NCI-H2196 treated with DMSO at 0.1 percent for 48 hours (cell line): ENCODE measurements at regions not wholly inside any gene's neighbourhood (a gene's known extent, or its start where the extent isn't known, plus 50 kb on each side); places are given as distances from the start of the nearest gene placed in this dataset.
"Not testable (repeated sequence)": the region's sequence is repeated elsewhere in the genome, so short reads cannot be mapped to it uniquely, and the experiment has no call there.

Experiments
- DNase-seq: peaks from one replicate; lab custom pipeline; 2025; ENCODE audit not compliant: unreplicated experiment; lab: John Stamatoyannopoulos, UW

DNA sequence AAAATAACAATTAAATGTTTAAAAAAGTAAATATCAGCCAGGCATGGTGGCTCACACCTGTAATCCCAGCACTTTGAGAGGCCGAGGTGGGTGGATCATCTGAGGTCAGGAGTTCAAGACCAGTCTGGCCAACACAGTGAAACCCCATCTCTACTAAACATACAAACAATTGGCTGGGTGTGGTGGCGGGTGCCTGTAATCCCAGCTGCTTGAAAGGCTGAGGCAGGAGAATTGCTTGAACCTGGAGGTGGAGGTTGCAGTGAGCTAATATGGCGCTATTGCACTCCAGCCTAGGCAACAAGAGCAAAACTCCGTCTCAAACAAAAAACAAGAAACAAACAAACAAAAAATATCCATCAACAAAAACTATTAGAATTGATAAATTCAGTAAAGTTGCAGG, 77.5 kb downstream of the SNX5 start:
- DNase-seq: not testable (repeated sequence)

DNA sequence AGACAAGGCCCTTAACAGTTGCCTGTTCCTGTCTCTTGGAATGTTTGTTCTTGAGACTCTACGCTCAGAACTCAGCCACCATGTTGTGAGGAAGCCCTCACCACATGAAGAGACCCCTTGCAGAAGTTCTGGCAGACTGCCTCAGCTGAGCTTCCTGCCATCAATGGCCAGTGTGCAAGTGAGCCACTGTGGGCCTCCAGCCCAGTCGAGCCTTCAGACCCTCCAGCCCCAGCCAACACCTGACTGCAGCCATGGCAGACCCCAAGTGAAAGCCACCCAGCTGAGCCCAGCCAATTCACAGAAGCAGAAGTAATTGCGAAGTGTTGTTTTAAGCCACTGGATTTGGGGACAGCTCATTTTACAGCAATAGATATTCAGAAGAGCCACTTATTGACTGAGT, 78.3 kb downstream of the SNX5 start:
- no peak for DNase-seq

DNA sequence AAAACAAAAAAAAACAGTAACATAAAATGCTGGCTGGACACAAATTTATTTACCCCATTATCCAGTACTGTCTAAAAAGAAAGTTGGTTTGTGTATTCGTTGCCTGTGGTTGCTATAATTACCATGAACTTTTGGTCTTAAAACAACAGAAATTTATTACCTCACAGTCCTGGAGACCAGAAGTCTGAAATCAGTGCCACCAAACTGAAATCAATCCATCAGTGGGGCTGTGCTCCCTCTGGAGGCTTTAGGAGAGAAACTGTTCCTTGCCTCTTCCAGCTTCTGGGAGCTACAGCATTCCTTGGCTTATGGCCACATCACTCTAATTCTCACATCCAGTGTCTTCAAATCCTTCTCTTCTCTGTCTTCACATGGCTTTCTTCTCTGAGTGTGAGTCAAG, 79.4 kb downstream of the SNX5 start:
- DNase-seq: no peak

DNA sequence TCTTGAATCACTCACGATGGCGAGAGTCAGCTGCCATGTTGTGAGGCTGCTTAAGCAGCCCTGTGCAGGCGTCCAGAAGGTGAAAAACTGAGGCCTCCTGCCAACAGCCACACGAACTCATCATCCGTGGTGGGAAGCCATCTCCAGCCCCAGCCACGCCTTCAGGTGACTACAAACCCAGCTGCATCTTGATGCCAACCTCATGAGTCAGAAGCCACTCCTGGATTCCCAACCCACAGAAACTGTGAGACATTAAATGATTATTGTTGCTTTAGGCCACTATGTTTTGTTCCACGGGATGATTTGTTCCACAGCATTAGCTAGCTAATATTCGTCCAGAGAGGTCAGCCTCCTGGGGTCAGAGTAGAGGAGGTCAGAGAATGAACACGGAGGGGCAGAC, 80.5 kb downstream of the SNX5 start:
- DNase-seq: no peak

DNA sequence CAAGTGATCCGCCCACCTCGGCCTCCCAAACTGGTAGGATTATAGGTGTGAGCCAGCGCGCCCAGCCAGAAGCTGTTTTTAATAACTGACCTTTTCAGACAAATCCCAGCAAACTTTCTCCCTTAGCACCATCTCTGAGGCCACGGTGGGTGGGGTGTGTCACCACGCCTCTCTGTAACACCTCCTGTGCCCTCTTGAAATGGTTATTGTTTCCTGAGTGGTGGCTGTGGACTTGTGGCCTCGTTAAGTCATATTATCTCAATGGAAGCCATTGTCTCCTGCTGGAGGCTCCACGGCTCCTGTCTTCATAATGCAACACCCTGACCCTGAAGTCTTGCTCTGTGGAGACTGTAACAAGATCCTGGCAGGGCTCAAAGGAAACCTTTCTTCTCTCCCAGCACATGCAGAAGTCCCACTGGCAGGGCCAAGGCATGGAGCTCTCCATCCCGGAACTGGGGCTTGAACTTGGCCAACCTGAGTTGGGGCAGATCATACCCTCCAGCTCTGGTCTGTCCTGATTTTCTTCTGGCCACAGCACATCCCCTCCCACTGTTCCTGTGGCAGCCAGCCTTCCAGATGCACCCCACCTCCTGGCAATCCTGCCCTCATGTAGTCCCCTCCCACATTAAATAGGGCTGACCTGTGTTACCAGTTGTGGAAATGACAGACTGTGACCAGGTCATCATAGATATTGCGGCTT, 81.1 kb downstream of the SNX5 start:
- DNase-seq: no peak

DNA sequence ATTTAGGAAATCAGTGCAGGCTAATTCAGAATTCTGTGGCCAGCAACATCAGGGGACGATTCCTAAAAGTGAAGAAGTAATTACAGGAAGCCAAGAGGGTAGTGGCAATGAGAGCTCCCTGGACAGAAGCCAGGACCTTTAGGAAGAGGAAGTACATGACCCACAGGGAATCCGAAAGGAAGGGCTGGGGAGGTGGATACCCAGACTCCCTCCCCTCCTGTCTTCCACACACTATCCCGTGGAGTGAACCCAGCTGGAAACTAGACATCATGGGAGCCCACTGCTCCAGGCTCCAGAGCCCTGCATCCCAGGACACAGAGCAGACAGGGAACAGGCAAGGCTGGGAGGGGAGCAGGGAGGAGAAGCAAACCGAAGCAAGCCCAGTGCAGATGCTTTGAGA, 83.0 kb downstream of the SNX5 start:
- DNase-seq: no peak

DNA sequence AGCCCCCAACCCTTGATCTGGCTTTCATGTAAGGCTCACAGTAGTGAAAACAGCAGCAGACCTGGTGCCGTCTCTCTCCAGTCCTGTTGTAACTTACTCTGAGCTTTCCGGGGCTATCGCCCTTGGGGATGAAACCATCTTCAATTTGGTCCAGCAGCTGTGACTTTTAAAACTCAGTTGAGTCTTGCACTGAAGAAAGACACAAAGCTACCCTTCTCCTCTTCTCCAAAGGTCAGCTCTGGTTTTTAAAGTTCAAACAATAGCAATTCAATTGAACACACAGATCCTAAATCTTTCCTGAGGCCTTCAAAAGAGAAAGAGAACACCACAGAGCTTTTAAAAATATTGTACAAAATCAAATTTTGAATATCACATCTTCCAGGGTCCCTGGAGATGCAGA, 83.5 kb downstream of the SNX5 start:
- DNase-seq: no peak

DNA sequence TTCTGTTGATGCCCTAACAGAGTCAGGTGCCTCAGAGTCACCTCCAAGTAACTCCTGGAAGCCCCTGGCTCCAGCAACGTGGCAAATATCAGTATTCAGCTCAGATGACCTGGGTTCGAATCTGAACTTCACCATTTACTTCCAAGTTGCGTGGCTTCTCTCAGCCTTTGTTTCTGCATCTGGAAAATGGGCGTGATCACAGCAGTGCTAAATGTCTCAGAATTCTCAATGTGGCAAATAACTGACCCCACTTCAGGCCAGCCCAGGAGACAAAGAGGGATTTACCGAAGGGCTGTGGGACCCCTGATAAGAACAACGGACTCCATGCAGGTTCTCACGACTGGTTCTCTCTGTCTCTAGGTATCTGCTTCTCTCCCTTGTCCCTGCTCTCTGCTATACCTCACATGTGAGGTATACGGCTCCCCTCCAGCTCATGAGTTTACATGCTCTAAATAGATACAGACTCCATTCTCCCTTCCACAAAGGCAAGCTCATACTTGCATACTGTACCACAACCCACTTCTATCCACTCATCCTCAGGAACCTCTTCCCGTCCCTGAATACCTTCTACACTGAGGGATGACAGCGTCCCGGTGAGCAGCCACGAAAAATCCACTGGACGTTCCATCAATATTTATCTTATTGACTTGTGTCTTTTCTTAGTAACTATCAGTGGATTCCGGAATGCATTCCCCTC, 84.1 kb downstream of the SNX5 start:
- no peak for DNase-seq

DNA sequence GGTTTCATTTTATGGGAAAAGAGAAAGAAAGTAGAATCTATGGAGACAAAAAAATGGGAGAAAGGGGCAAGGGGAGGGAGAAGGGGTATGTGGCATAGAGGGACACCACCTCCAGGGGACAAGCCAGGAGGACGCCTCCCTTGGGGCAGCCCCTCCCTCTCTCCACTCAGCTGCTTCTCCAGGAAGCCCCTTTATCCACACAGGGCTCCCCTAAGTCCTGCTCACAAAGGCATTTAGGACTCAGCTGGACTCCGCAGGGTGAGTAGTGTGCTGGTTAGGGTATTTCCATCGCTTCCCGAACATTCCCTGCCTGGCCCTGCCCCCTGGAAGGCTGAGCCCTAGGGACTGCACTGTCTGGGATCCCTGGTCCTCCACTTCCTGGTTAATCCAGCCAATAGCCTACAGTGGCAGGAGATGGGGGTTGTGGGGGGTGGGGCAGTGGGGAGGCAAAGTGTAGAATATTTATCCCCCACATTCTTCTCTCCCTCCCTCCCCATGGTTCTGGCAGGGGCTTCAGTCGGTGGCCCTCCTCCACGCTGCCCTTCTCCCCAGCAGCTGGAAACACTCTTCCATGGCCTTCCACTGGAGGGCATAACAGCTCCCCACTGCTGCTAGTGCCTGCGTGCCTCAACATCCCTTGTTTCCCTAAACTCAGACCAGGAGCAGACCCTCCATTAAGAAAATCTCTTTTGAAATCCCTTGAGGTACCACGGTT, 84.8 kb downstream of the SNX5 start:
- DNase-seq: no peak

DNA sequence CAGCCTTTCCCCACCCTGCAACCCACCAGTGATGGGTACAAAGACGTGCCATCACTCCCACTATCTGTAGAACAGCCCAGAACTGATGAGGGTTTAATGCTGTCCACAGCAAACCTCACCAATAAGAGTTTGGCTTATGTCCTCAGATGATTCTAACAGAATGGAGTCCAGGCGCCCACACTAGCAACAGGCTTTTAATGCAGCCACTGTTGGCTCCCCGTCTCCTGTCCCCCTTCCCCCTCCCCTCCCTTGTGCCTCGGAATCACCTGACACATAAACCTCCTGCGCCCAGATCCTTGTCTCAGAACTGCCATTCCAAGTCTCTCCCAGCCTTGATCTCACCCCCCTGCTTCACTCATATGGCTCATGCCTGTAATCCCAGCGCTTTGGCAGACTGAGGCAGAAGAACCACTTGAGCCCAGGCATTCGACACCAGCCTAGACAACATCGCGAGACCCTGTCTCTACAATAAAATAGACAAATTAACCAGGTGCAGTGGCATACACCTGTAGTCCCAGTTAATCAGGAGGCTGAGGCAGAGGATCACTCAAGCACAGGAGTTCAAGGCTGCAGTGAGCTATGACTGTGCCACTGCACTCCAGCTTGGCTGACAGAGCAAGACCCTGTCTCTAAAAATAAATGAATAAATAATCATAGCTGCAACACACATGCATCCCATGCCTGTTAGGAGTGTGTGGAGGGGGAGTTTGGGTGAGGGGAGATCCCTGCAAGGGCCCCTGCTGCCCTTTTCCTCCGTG, 85.6 kb downstream of the SNX5 start:
- no peak for DNase-seq

DNA sequence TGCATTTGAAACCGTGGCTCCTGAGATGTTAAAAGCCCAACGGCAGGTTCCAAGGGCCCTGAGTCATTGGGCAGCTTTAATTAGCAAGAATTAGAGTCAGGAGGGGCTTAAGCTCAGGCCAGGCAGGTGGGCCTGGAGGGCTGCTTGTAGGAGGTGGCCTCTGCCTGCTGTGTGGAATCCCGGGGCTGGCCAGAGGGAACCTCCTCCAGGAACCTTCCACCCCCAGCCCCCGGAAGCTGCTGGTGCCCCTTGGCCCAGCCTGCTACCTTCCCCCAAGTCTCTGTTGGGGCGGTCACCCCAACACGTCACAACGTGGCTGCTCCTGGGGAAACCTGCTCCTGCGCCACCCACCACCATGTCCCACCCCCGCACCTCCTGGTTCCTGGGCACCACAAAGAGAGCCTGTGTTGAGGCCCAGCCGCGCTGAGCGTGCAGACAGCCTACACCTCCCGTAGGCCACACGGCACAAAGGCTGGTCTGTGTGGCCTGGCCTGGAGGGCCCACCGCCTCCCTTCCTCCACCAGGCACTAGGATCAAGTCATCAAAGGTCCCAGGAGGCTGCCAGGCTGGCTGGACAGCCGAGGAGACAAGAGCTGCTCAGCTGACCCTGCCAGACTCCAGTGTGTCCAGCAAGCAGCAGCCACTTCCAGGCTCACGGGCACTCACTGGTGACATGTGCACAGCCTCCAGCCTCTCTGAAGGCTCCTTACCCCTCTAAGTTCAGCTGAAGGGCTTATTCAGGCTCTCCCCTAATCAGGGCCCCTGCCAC, 86.3 kb downstream of the SNX5 start:
- DNase-seq: no peak

DNA sequence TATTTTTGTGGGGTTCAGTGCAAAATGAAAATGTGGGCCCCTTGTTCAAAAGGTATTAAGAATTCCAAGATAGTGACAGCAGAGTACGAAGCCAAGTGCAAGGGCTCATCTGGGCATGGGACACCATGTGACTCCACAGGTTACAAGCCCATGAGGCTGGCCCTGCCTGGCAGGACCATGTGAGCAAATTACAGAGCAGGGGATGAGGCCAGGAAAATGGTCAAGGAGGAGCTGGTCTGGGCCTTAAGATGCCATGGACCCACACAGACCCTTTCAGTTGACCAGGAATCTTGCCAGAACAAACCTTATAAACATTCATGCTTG, 86.9 kb downstream of the SNX5 start:
- DNase-seq: no peak

DNA sequence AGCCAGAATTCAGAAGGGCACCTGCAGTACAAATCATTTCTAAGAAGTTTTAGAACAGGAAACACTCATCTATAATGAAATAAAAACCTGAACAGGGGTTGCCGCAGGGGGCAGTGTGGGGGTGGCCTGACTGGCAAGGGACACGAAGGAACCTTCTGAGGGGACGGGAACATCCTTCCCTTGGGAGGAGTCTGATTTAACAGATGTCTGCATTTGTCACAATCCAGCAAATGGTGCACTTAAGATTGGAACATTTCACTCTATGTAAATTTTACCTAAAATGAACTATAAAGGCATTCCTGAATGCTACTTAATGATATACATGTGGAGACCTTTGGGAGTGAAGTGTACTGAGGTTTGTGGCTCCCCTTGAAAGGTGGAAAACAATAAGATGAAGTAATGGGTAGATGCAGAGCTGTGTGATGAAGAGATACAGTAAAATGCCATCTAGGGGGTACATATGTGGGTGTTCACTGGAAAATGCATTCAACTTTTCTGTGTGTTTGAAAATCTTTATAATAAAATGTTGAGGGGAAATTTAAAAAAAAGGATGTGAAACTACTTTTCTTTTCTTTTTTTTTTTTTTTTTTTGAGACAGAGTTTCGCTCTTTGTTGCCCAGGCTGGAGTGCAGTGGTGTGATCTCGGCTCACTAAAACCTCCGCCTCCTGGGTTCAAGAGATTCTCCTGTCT, 89.5 kb downstream of the SNX5 start:
- no peak for DNase-seq

DNA sequence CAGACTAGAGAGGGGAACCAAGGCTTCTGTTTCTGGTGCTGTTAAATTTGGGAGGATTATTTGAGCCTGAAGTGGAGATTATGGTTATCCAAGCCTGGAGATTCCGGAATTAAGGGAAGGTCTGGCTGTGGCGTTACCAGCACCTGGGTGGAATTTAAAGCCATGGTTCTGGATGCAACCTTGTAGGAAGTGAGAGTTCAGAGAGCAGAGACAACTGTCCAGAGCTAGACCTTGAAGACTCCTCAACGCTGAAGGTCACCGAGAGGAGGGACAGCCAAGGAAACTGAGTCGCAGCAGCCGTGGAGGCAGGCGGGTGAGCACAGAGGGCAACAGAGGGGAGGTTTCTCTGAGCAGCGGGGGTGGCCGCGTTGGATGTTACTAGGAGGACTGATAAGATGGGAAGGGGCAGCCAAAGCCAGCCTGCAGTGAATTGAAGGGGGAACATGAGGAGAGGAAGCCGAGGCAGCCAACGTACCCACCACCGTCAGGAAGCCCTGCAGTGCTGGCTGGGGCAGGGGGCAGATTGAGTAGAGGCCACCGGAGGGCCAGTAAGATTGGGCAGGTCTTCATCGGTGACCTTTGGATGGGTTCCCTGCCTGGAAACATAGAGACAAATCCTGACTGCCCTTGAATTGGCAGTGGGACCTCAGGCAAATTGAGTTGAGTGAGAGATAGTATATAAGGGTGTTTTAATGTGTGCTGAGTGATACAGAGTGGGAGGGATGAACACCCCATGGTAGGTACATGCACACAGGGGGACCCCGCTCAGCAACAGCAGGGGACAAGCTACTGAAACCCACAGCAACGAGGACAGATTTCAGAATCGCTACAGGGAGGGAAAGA, 90.3 kb downstream of the SNX5 start:
- DNase-seq: no peak

DNA sequence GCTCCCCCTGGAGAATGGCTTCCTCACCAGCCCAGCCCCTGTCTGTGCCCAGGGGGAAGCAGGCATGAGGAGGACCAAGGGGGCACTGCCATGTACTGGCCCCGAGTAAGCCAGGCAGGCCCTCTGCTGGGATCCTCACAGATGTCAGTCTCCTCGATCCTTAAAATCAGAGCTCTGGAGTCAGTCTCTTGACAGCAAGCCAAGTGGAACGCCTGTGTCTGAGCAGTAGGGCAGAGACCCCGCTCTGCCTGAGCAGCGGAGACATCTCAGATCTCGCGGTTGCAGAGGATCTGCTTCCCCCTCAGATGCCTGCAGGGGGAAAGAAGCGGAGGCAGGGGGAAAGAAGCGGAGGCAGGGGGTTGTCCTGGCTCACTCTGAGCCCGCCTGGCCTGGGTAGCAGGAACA, 92.6 kb downstream of the SNX5 start:
- DNase-seq: no peak

DNA sequence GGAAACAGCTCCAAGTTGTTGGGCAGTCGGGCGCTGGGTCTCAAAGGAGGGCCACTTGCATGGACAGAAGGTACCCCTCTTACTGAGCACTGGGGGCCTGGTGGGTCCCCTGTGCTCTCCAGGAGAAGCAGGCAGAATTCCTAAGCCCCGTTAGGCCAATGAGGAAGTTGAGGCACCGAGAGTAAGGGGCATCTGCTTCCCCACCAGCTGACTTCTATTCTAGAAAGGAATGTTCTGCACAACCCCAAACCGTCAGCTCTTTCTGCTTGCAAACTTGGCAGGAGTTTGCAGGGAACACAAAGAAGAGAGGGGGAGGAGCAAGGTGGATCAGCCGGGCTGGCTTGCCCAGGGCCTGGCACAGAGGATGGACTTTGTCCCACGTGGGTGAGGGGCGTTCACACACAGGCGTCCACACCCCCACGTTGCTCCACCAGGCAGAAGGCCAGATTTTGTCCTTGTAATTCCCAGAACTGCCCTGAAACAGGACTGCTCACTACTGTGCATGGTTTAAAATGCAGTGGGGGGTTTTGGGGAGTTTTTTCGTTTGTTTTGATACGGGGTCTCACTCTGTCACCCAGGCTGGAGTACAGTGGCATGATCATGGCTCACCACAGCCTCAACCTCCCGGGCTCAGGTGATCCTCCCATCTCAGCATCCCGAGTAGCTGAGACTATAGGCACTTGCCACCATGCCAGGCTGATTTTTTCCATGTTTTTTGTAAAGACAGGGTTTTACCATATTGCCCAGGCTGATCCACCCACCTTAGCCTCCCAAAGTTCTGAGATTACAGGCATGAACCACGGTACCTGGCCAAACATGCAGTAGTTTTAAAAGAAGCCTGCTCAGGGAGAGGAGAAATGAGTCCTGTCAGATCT, 93.3 kb downstream of the SNX5 start:
- peak; percentile 44 for DNase-seq

DNA sequence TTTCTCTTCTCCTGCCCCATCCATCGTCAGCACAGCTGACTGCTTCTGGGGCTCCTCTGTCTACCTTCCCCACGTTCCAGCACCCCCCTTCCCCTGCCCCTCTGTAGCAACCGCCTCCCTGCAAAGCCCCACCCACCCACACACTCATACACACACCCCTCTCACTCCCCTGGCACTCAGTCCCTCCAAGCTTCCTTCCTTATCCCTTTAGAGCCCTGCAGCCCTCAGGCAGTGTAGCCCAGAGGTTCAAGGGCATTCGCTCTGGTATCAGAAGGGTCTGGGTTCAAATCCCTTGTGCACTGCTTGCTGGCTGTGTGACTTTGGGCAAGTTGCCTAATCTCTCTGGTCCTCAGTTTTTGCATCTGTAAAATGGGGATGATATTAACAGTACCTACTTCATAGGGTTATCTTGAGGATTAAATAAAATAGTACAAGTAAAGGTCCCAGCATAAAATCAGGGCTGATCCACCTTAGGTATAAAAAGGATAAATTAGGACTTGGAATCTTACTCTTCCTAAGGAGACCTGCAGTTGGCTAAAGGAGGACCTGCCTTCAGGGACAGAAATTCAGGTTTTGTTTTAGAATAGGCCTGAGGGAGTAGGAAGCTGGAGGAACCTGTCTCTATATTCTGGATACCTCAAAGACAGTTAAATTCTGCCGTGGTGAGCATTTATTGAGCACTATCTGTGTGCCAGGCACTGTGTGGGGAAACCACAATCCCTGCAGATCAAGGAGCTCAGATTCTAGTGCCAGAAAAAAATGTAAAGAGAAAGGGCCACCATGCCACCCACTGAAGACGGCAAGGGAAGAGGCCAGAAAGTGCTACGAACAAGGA, 94.1 kb downstream of the SNX5 start:
- no peak for DNase-seq
